HepG2 (cell line): ENCODE measurements at regions not wholly inside any gene's neighbourhood (a gene's known extent, or its start where the extent isn't known, plus 50 kb on each side); places are given as distances from the start of the nearest gene placed in this dataset.
A peak's percentile ranks its signal among the peaks of the same experiment; 100 is the strongest.

ENCODE experiments used
- ARID4A ChIP-seq: sonication (generic); formaldehyde crosslinking; IDR thresholded peaks from 2 replicates; pipeline ENCODE4 v1.5.0; 2020; ENCODE audit warnings: mild to moderate bottlenecking, missing genetic modification reagents, borderline replicate concordance
- BHLHE40 ChIP-seq: IDR thresholded peaks from 2 replicates; pipeline ENCODE4 v1.6.1; 2011; ENCODE audit warnings: low read length, improper control_type of control experiment
- CEBPB ChIP-seq: IDR thresholded peaks from 2 replicates; pipeline ENCODE4 v1.6.1; 2011; ENCODE audit warnings: low read depth, low read length, improper control_type of control experiment, borderline replicate concordance
- GMEB1 ChIP-seq: sonication (generic); formaldehyde crosslinking; IDR thresholded peaks from 2 replicates; pipeline ENCODE4 v1.5.1; 2020; ENCODE audit warnings: missing genetic modification reagents, mild to moderate bottlenecking, borderline replicate concordance
- HNRNPLL ChIP-seq: fragments of 200-400 bp; formaldehyde crosslinking; IDR thresholded peaks from 2 replicates; pipeline ENCODE4 v1.6.1; 2017; ENCODE audit warnings: mild to moderate bottlenecking, low read depth, low read length; ENCODE audit not compliant: poor library complexity, severe bottlenecking
- JUND ChIP-seq: sonication (generic); formaldehyde crosslinking; IDR thresholded peaks from 2 replicates; pipeline ENCODE4 v1.8.0; 2022; ENCODE audit warnings: mild to moderate bottlenecking, missing genetic modification reagents
- KLF12 ChIP-seq: sonication (generic); formaldehyde crosslinking; IDR thresholded peaks from 2 replicates; pipeline ENCODE4 v1.4.0; 2020; ENCODE audit warnings: missing genetic modification reagents, borderline replicate concordance
- NFE2 ChIP-seq: sonication (generic); formaldehyde crosslinking; IDR thresholded peaks from 2 replicates; pipeline ENCODE4 v1.4.0; 2020; ENCODE audit warnings: missing genetic modification reagents
- NFRKB ChIP-seq: fragments of 450-650 bp; IDR thresholded peaks from 2 replicates; pipeline ENCODE4 v1.6.1; 2017
- NR3C1 ChIP-seq: sonication (generic); formaldehyde crosslinking; IDR thresholded peaks from 2 replicates; pipeline ENCODE4 v1.4.0; 2020; ENCODE audit warnings: missing genetic modification reagents
- PRDM4 ChIP-seq: sonication (generic); formaldehyde crosslinking; IDR thresholded peaks from 2 replicates; pipeline ENCODE4 v1.9.0; 2021; ENCODE audit warnings: missing genetic modification reagents, borderline replicate concordance
- RBFOX2 ChIP-seq: fragments of 200-400 bp; formaldehyde crosslinking; IDR thresholded peaks from 2 replicates; pipeline ENCODE4 v1.6.1; 2017; ENCODE audit warnings: low read depth, mild to moderate bottlenecking, low read length
- RNF2 ChIP-seq: fragments of 450-650 bp; conservative IDR thresholded peaks from 2 replicates; pipeline ENCODE4 v1.6.1; 2016; ENCODE audit warnings: low read depth
- SAP130 ChIP-seq: IDR thresholded peaks from 2 replicates; pipeline ENCODE4 v1.6.1; 2016; ENCODE audit warnings: low read depth
- SMAD9 ChIP-seq: sonication (generic); formaldehyde crosslinking; IDR thresholded peaks from 2 replicates; pipeline ENCODE4 v1.5.1; 2020; ENCODE audit warnings: mild to moderate bottlenecking, missing genetic modification reagents
- ZBTB7B ChIP-seq: sonication (generic); formaldehyde crosslinking; IDR thresholded peaks from 2 replicates; pipeline ENCODE4 v1.4.0; 2020; ENCODE audit warnings: missing genetic modification reagents
- ZNF101 ChIP-seq: sonication (generic); formaldehyde crosslinking; IDR thresholded peaks from 2 replicates; pipeline ENCODE4 v1.4.0; 2020; ENCODE audit warnings: mild to moderate bottlenecking, low read depth, missing genetic modification reagents, borderline replicate concordance
- ZNF260 ChIP-seq: sonication (generic); formaldehyde crosslinking; IDR thresholded peaks from 2 replicates; pipeline ENCODE4 v1.4.0; 2020; ENCODE audit warnings: missing genetic modification reagents, low read depth, mild to moderate bottlenecking, borderline replicate concordance
- ZNF296 ChIP-seq: sonication (generic); formaldehyde crosslinking; conservative IDR thresholded peaks from 2 replicates; pipeline ENCODE4 v1.5.0; 2020; ENCODE audit warnings: mild to moderate bottlenecking, missing genetic modification reagents
- ZNF431 ChIP-seq: sonication (generic); formaldehyde crosslinking; IDR thresholded peaks from 2 replicates; pipeline ENCODE4 v1.9.0; 2022; ENCODE audit warnings: missing genetic modification reagents, low read depth, mild to moderate bottlenecking, borderline replicate concordance
- ZNF597 ChIP-seq: sonication (generic); formaldehyde crosslinking; IDR thresholded peaks from 2 replicates; pipeline ENCODE4 v1.5.0; 2020; ENCODE audit warnings: missing genetic modification reagents

- TF ChIP-seq HNRNPLL (no peak), PRDM4 (CRISPR knock-in tag) (no peak), RBFOX2 (no peak), SAP130 (CRISPR knock-in tag) (peak; percentile 42; the same call in 1 of the 2 replicates), ARID4A (CRISPR knock-in tag) (no peak; the same call in 1 of the 2 replicates), BHLHE40 (no peak), NR3C1 (CRISPR knock-in tag) (no peak), ZNF296 (CRISPR knock-in tag) (no peak), ZBTB7B (CRISPR knock-in tag) (0 out of 2 replicates have a peak, but pooled peaks have one; percentile 16), ZNF260 (CRISPR knock-in tag) (no peak), RNF2 (no peak), ZNF597 (no peak), NFE2 (CRISPR knock-in tag) (no peak), ZNF431 (CRISPR knock-in tag) (no peak), ZNF101 (CRISPR knock-in tag) (no peak), NFRKB (no peak), SMAD9 (CRISPR knock-in tag) (no peak), GMEB1 (CRISPR knock-in tag) (no peak), CEBPB (peak; percentile 72), KLF12 (CRISPR knock-in tag) (no peak), JUND (CRISPR knock-in tag) (no peak)
Measured at GRCh38 chrX:109830704-109831206, 97.7 kb upstream of the ACSL4 start (continued).
